Activated CD4-positive, alpha-beta memory T cell treated with anti-CD3 and anti-CD28 coated beads, Interleukin-2, amount 10 ng/mL, durations not matched to agents 7 days and 5 days (primary cell): ENCODE measurements at regions not wholly inside any gene's neighbourhood (a gene's known extent, or its start where the extent isn't known, plus 50 kb on each side); places are given as distances from the start of the nearest gene placed in this dataset.
"Not testable (repeated sequence)": the region's sequence is repeated elsewhere in the genome, so short reads cannot be mapped to it uniquely, and the experiment has no call there.

Experiments
- CTCF ChIA-PET: fragments of 350-600 bp; sonication (Branson Sonifier 250); formaldehyde crosslinking; loops from one replicate; lab custom pipeline; 2021; ENCODE audit warnings: antibody characterized with exemption, inconsistent platforms; lab: Charles Lee
- POLR2A ChIA-PET: fragments of 350-600 bp; sonication (Branson Sonifier 250); formaldehyde crosslinking; loops from one replicate; lab custom pipeline; 2021; ENCODE audit warnings: antibody characterized with exemption; lab: Charles Lee
- DNase-seq: peaks from one replicate; pipeline ENCODE4 v3.0.0-alpha.2; 2020
- H3K27ac Mint-ChIP-seq: one replicate; pipeline ENCODE4 v1.8.0; 2021; ENCODE audit warnings: mild to moderate bottlenecking, mixed read lengths
- H3K27me3 Mint-ChIP-seq: one replicate; pipeline ENCODE4 v1.8.0; 2021; ENCODE audit warnings: mixed read lengths
- H3K36me3 Mint-ChIP-seq: one replicate; pipeline ENCODE4 v1.8.0; 2021; ENCODE audit warnings: low read depth, mixed read lengths
- H3K4me1 Mint-ChIP-seq: one replicate; pipeline ENCODE4 v1.8.0; 2021; ENCODE audit warnings: mixed read lengths
- H3K4me3 Mint-ChIP-seq: one replicate; pipeline ENCODE4 v1.8.0; 2021; ENCODE audit warnings: mild to moderate bottlenecking, mixed read lengths
- H3K9me3 Mint-ChIP-seq: one replicate; pipeline ENCODE4 v1.8.0; 2021; ENCODE audit warnings: mixed read lengths

- ChIA-PET POLR2A (no interaction called here), CTCF (no interaction called here)
- no peaks in the 10 kb centered on the region for H3K4me1 Mint-ChIP-seq
- H3K4me3 Mint-ChIP-seq = no peak overlapping the region
- H3K27ac Mint-ChIP-seq = no peak overlapping the region
- DNase-seq = no peak
- no peaks in the 10 kb centered on the region for H3K36me3 Mint-ChIP-seq
- H3K27me3 Mint-ChIP-seq = no peaks in the 10 kb centered on the region
- H3K9me3 Mint-ChIP-seq = peaks cover 9% of the 10 kb centered on the region
These were observed 811.8 kb downstream of the RAB28 start for GRCh38 chr4:12672303-12672702.

GRCh38 chr4:12658146-12658545 is 826.0 kb downstream of the RAB28 start:
- ChIA-PET POLR2A (no interaction called here), CTCF (no interaction called here)
- H3K9me3 Mint-ChIP-seq = no peaks in the 10 kb centered on the region
- no peak for DNase-seq
- no peaks in the 10 kb centered on the region for H3K36me3 Mint-ChIP-seq
- no peaks in the 10 kb centered on the region for H3K4me1 Mint-ChIP-seq
- no peaks in the 10 kb centered on the region for H3K27me3 Mint-ChIP-seq
- no peak overlapping the region for H3K4me3 Mint-ChIP-seq
- no peak overlapping the region for H3K27ac Mint-ChIP-seq

- H3K4me1 Mint-ChIP-seq = no peaks in the 10 kb centered on the region
- no peaks in the 10 kb centered on the region for H3K27me3 Mint-ChIP-seq
- no peaks in the 10 kb centered on the region for H3K9me3 Mint-ChIP-seq
- no peaks in the 10 kb centered on the region for H3K36me3 Mint-ChIP-seq
- H3K27ac Mint-ChIP-seq = no peak overlapping the region
- ChIA-PET CTCF (no interaction called here), POLR2A (no interaction called here)
- no peak overlapping the region for H3K4me3 Mint-ChIP-seq
- DNase-seq = no peak
These were observed 832.3 kb downstream of the RAB28 start for GRCh38 chr4:12651876-12652275.

GRCh38 chr4:12645732-12646131 is 838.4 kb downstream of the RAB28 start:
- no peak for DNase-seq
- Mint-ChIP-seq H3K27me3 (no peaks in the 10 kb centered on the region), H3K36me3 (no peaks in the 10 kb centered on the region), H3K4me3 (no peak overlapping the region), H3K27ac (no peak overlapping the region), H3K4me1 (no peaks in the 10 kb centered on the region), H3K9me3 (no peaks in the 10 kb centered on the region)
- ChIA-PET POLR2A (no interaction called here), CTCF (interaction anchor here (1.2 kb wide), 1 partner anchor 13 kb away, joined by 3 read pairs; no protein-coding TSS in a partner anchor)

- Mint-ChIP-seq H3K4me1 (no peaks in the 10 kb centered on the region), H3K27ac (no peak overlapping the region), H3K4me3 (no peak overlapping the region), H3K36me3 (no peaks in the 10 kb centered on the region), H3K27me3 (no peaks in the 10 kb centered on the region), H3K9me3 (no peaks in the 10 kb centered on the region)
- ChIA-PET CTCF (no interaction called here), POLR2A (no interaction called here)
- no peak for DNase-seq
These were observed 839.9 kb downstream of the RAB28 start for GRCh38 chr4:12644261-12644660.

- no peak overlapping the region for H3K27ac Mint-ChIP-seq
- POLR2A ChIA-PET = no interaction called here
- H3K9me3 Mint-ChIP-seq = peaks cover 4% of the 10 kb centered on the region
- H3K36me3 Mint-ChIP-seq = no peaks in the 10 kb centered on the region
- CTCF ChIA-PET = no interaction called here
- H3K4me1 Mint-ChIP-seq = no peaks in the 10 kb centered on the region
- no peak overlapping the region for H3K4me3 Mint-ChIP-seq
- H3K27me3 Mint-ChIP-seq = peaks cover 2% of the 10 kb centered on the region
- DNase-seq = no peak
These were observed 847.9 kb downstream of the RAB28 start for GRCh38 chr4:12636191-12636590.

GRCh38 chr4:12635629-12636028 is 848.5 kb downstream of the RAB28 start:
- POLR2A ChIA-PET = no interaction called here
- H3K27ac Mint-ChIP-seq = no peak overlapping the region
- H3K4me3 Mint-ChIP-seq = no peak overlapping the region
- peaks cover 4% of the 10 kb centered on the region for H3K9me3 Mint-ChIP-seq
- H3K27me3 Mint-ChIP-seq = peaks cover 2% of the 10 kb centered on the region
- H3K4me1 Mint-ChIP-seq = no peaks in the 10 kb centered on the region
- H3K36me3 Mint-ChIP-seq = no peaks in the 10 kb centered on the region
- CTCF ChIA-PET = no interaction called here
- no peak for DNase-seq

- H3K27me3 Mint-ChIP-seq = peaks cover 2% of the 10 kb centered on the region
- CTCF ChIA-PET = interaction anchor here (0.6 to 1.6 kb wide), 8 partner anchors 10 to 868 kb away, joined by 3 to 7 read pairs (median 4); no protein-coding TSS in a partner anchor
- no peaks in the 10 kb centered on the region for H3K36me3 Mint-ChIP-seq
- POLR2A ChIA-PET = no interaction called here
- H3K4me3 Mint-ChIP-seq = no peak overlapping the region
- no peak overlapping the region for H3K27ac Mint-ChIP-seq
- H3K4me1 Mint-ChIP-seq = no peaks in the 10 kb centered on the region
- DNase-seq = peak; percentile 74
- H3K9me3 Mint-ChIP-seq = peaks cover 4% of the 10 kb centered on the region
These were observed 851.0 kb downstream of the RAB28 start for GRCh38 chr4:12633053-12633651.

- no peaks in the 10 kb centered on the region for H3K9me3 Mint-ChIP-seq
- H3K27me3 Mint-ChIP-seq = no peaks in the 10 kb centered on the region
- no peak for DNase-seq
- H3K4me3 Mint-ChIP-seq = no peak overlapping the region
- no peaks in the 10 kb centered on the region for H3K4me1 Mint-ChIP-seq
- H3K36me3 Mint-ChIP-seq = no peaks in the 10 kb centered on the region
- no peak overlapping the region for H3K27ac Mint-ChIP-seq
- CTCF ChIA-PET = no interaction called here
- POLR2A ChIA-PET = no interaction called here
These were observed 868.3 kb downstream of the RAB28 start for GRCh38 chr4:12615822-12616221.

GRCh38 chr4:12612876-12613275 is 871.3 kb downstream of the RAB28 start:
- no peak for DNase-seq
- no peak overlapping the region for H3K4me3 Mint-ChIP-seq
- CTCF ChIA-PET = no interaction called here
- H3K36me3 Mint-ChIP-seq = no peaks in the 10 kb centered on the region
- no peaks in the 10 kb centered on the region for H3K4me1 Mint-ChIP-seq
- H3K9me3 Mint-ChIP-seq = no peaks in the 10 kb centered on the region
- no peaks in the 10 kb centered on the region for H3K27me3 Mint-ChIP-seq
- no peak overlapping the region for H3K27ac Mint-ChIP-seq
- POLR2A ChIA-PET = no interaction called here

GRCh38 chr4:12609212-12609875 is 874.8 kb downstream of the RAB28 start:
- DNase-seq, H3K36me3 Mint-ChIP-seq, H3K4me3 Mint-ChIP-seq, H3K4me1 Mint-ChIP-seq, H3K27ac Mint-ChIP-seq, CTCF ChIA-PET, H3K9me3 Mint-ChIP-seq, H3K27me3 Mint-ChIP-seq, POLR2A ChIA-PET: not testable (repeated sequence)

GRCh38 chr4:12595986-12596385 is 888.2 kb downstream of the RAB28 start:
- no peak for DNase-seq
- POLR2A ChIA-PET = no interaction called here
- Mint-ChIP-seq H3K27me3 (no peaks in the 10 kb centered on the region), H3K4me3 (no peak overlapping the region), H3K9me3 (peaks cover 6% of the 10 kb centered on the region), H3K27ac (no peak overlapping the region), H3K36me3 (no peaks in the 10 kb centered on the region), H3K4me1 (no peaks in the 10 kb centered on the region)
- CTCF ChIA-PET = no interaction called here

- Mint-ChIP-seq H3K27me3 (no peaks in the 10 kb centered on the region), H3K4me3 (no peak overlapping the region), H3K36me3 (no peaks in the 10 kb centered on the region), H3K9me3 (peaks cover 6% of the 10 kb centered on the region), H3K4me1 (no peaks in the 10 kb centered on the region), H3K27ac (no peak overlapping the region)
- ChIA-PET CTCF (no interaction called here), POLR2A (no interaction called here)
- no peak for DNase-seq
These were observed 888.7 kb downstream of the RAB28 start for GRCh38 chr4:12595489-12595888.

GRCh38 chr4:12588582-12588981 is 895.6 kb downstream of the RAB28 start:
- CTCF ChIA-PET = no interaction called here
- Mint-ChIP-seq H3K27ac (no peak overlapping the region), H3K27me3 (no peaks in the 10 kb centered on the region), H3K36me3 (no peaks in the 10 kb centered on the region), H3K4me3 (no peak overlapping the region), H3K4me1 (no peaks in the 10 kb centered on the region), H3K9me3 (no peaks in the 10 kb centered on the region)
- DNase-seq = no peak
- POLR2A ChIA-PET = no interaction called here
